ENCODE measurements at regions not wholly inside any gene's neighbourhood (a gene's known extent, or its start where the extent isn't known, plus 50 kb on each side); places are given as distances from the start of the nearest gene placed in this dataset.
A peak's percentile ranks its signal among the peaks of the same experiment; 100 is the strongest.

GRCh38 chr2:79393806-79394484 is 118.9 kb upstream of the CTNNA2 start:
- Mint-ChIP-seq H3K4me1 (ENCODE audit: low read depth, unreplicated experiment) (peaks cover 5% of the 10 kb centered on the region), H3K27me3 (ENCODE audit: unreplicated experiment) (no peaks in the 10 kb centered on the region), H3K36me3 (ENCODE audit: unreplicated experiment) (no peaks in the 10 kb centered on the region), H3K4me3 (ENCODE audit: unreplicated experiment) (no peak overlapping the region), H3K27ac (ENCODE audit: unreplicated experiment) (peak overlapping the region; percentile 56), H3K9me3 (ENCODE audit: unreplicated experiment) (no peaks in the 10 kb centered on the region)
- no peak for TF ChIP-seq CTCF (IDR thresholded peaks at IDR 0.05; ENCODE audit: partially characterized antibody, unreplicated experiment)
- peak; percentile 31 for DNase-seq

GRCh38 chr2:79393107-79393685 is 119.7 kb upstream of the CTNNA2 start:
- H3K9me3 Mint-ChIP-seq (ENCODE audit: unreplicated experiment) = no peaks in the 10 kb centered on the region
- no peaks in the 10 kb centered on the region for H3K36me3 Mint-ChIP-seq (ENCODE audit: unreplicated experiment)
- no peak overlapping the region for H3K4me3 Mint-ChIP-seq (ENCODE audit: unreplicated experiment)
- no peak for TF ChIP-seq CTCF (IDR thresholded peaks at IDR 0.05; ENCODE audit: partially characterized antibody, unreplicated experiment)
- no peaks in the 10 kb centered on the region for H3K27me3 Mint-ChIP-seq (ENCODE audit: unreplicated experiment)
- H3K27ac Mint-ChIP-seq (ENCODE audit: unreplicated experiment) = peak overlapping the region; percentile 56
- peaks cover 5% of the 10 kb centered on the region for H3K4me1 Mint-ChIP-seq (ENCODE audit: low read depth, unreplicated experiment)
- no peak for DNase-seq

GRCh38 chr2:79389481-79389880 is 123.4 kb upstream of the CTNNA2 start:
- no peak for TF ChIP-seq CTCF (IDR thresholded peaks at IDR 0.05; ENCODE audit: partially characterized antibody, unreplicated experiment)
- Mint-ChIP-seq H3K4me1 (ENCODE audit: low read depth, unreplicated experiment) (peaks cover 5% of the 10 kb centered on the region), H3K9me3 (ENCODE audit: unreplicated experiment) (no peaks in the 10 kb centered on the region), H3K36me3 (ENCODE audit: unreplicated experiment) (no peaks in the 10 kb centered on the region), H3K4me3 (ENCODE audit: unreplicated experiment) (no peak overlapping the region), H3K27me3 (ENCODE audit: unreplicated experiment) (no peaks in the 10 kb centered on the region), H3K27ac (ENCODE audit: unreplicated experiment) (no peak overlapping the region)
- no peak for DNase-seq

GRCh38 chr2:79388024-79388423 is 124.8 kb upstream of the CTNNA2 start:
- no peaks in the 10 kb centered on the region for H3K9me3 Mint-ChIP-seq (ENCODE audit: unreplicated experiment)
- no peaks in the 10 kb centered on the region for H3K4me1 Mint-ChIP-seq (ENCODE audit: low read depth, unreplicated experiment)
- H3K27me3 Mint-ChIP-seq (ENCODE audit: unreplicated experiment) = no peaks in the 10 kb centered on the region
- TF ChIP-seq CTCF (IDR thresholded peaks at IDR 0.05; ENCODE audit: partially characterized antibody, unreplicated experiment) = no peak
- no peak for DNase-seq
- H3K4me3 Mint-ChIP-seq (ENCODE audit: unreplicated experiment) = no peak overlapping the region
- H3K27ac Mint-ChIP-seq (ENCODE audit: unreplicated experiment) = no peak overlapping the region
- no peaks in the 10 kb centered on the region for H3K36me3 Mint-ChIP-seq (ENCODE audit: unreplicated experiment)

GRCh38 chr2:79387431-79387830 is 125.4 kb upstream of the CTNNA2 start:
- Mint-ChIP-seq H3K36me3 (ENCODE audit: unreplicated experiment) (no peaks in the 10 kb centered on the region), H3K4me1 (ENCODE audit: low read depth, unreplicated experiment) (no peaks in the 10 kb centered on the region), H3K27me3 (ENCODE audit: unreplicated experiment) (no peaks in the 10 kb centered on the region), H3K9me3 (ENCODE audit: unreplicated experiment) (no peaks in the 10 kb centered on the region), H3K27ac (ENCODE audit: unreplicated experiment) (no peak overlapping the region), H3K4me3 (ENCODE audit: unreplicated experiment) (no peak overlapping the region)
- DNase-seq = no peak
- no peak for TF ChIP-seq CTCF (IDR thresholded peaks at IDR 0.05; ENCODE audit: partially characterized antibody, unreplicated experiment)

All from glutamatergic neuron (in vitro differentiated cells).